NCI-H82 treated with DMSO at 0.1 percent for 48 hours (cell line): ENCODE measurements at regions not wholly inside any gene's neighbourhood (a gene's known extent, or its start where the extent isn't known, plus 50 kb on each side); places are given as distances from the start of the nearest gene placed in this dataset.

Experiments used
- DNase-seq: peaks from one replicate; lab custom pipeline; 2025; ENCODE audit not compliant: unreplicated experiment; lab: John Stamatoyannopoulos, UW

- DNase-seq = no peak
Observed at GRCh38 chr3:184659797-184660301, 52.0 kb downstream of the MAGEF1 start.

- no peak for DNase-seq
Observed at GRCh38 chr3:184658223-184658928, 53.5 kb downstream of the MAGEF1 start.

- no peak for DNase-seq
Observed at GRCh38 chr3:184656829-184657681, 54.8 kb downstream of the MAGEF1 start.

GRCh38 chr3:184656458-184656828 is 55.4 kb downstream of the MAGEF1 start:
- DNase-seq = no peak

- DNase-seq = no peak
Observed at GRCh38 chr3:184655597-184655996, 56.3 kb downstream of the MAGEF1 start.

GRCh38 chr3:184654375-184654774 is 57.5 kb downstream of the MAGEF1 start:
- DNase-seq = no peak

- DNase-seq = no peak
Observed at GRCh38 chr3:184652465-184652864, 59.4 kb downstream of the MAGEF1 start.

- DNase-seq = no peak
Observed at GRCh38 chr3:184651904-184652303, 60.0 kb downstream of the MAGEF1 start.

GRCh38 chr3:184648636-184649035 is 63.2 kb downstream of the MAGEF1 start:
- DNase-seq = no peak

GRCh38 chr3:184647405-184647936 is 64.4 kb downstream of the MAGEF1 start:
- no peak for DNase-seq

- no peak for DNase-seq
Observed at GRCh38 chr3:184645336-184645735, 66.5 kb downstream of the MAGEF1 start.

- DNase-seq = no peak
Observed at GRCh38 chr3:184643442-184643841, 68.4 kb downstream of the MAGEF1 start.

- DNase-seq = peak; percentile 28
Observed at GRCh38 chr3:184642631-184643285, 69.1 kb downstream of the MAGEF1 start.

GRCh38 chr3:184641430-184641829 is 70.4 kb downstream of the MAGEF1 start:
- no peak for DNase-seq

GRCh38 chr3:184639351-184639750 is 72.5 kb downstream of the MAGEF1 start:
- DNase-seq = no peak

- no peak for DNase-seq
Observed at GRCh38 chr3:184637705-184638104, 74.2 kb downstream of the MAGEF1 start.

- DNase-seq = no peak
Observed at GRCh38 chr3:184636741-184637316, 75.0 kb downstream of the MAGEF1 start.

GRCh38 chr3:184635774-184636173 is 74.2 kb downstream of the EPHB3 start:
- DNase-seq = no peak

GRCh38 chr3:184635126-184635525 is 73.5 kb downstream of the EPHB3 start:
- peak; percentile 41 for DNase-seq

- DNase-seq = peak; percentile 98
Observed at GRCh38 chr3:184633237-184633579, 71.6 kb downstream of the EPHB3 start.

GRCh38 chr3:184632551-184633236 is 71.1 kb downstream of the EPHB3 start:
- no peak for DNase-seq
